ENCODE measurements at regions not wholly inside any gene's neighbourhood (a gene's known extent, or its start where the extent isn't known, plus 50 kb on each side); places are given as distances from the start of the nearest gene placed in this dataset.

DNA sequence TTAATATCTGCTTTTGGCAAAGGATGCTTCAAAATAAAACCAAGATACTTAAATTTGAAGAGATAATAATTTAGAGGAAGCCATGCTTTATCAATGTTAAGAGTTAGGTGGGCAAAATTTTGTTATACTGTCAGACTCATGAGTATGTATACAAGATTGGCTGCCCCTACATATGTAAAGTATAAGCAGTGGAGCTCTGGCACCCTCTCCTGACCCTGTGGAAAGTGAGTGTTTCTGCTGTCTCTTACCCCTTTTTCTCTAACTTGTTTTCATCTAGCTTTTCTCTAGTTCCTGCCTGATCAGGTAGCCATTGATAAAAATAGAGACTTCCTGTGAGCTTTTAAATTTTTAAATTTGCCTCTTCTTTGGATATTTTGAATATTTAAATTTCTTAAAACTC is 710.9 kb upstream of the SPRY2 start:
- TF ChIP-seq POLR2A (IDR thresholded peaks at IDR 0.05; ENCODE audit: low read depth, low read length) (no peak), FOS (IDR thresholded peaks at IDR 0.05; ENCODE audit: low read depth, low read length) (no peak), CEBPB (IDR thresholded peaks at IDR 0.05; ENCODE audit: low read depth, low read length) (no peak), MXI1 (IDR thresholded peaks at IDR 0.05; ENCODE audit: borderline replicate concordance, low read depth, low read length) (no peak), RCOR1 (IDR thresholded peaks at IDR 0.05; ENCODE audit: insufficient replicate concordance, low read length) (no peak), MAFK (IDR thresholded peaks at IDR 0.05; ENCODE audit: low read depth, low read length) (no peak), RFX5 (IDR thresholded peaks at IDR 0.05; ENCODE audit: low read depth, low read length) (no peak), MAZ (IDR thresholded peaks at IDR 0.05; ENCODE audit: borderline replicate concordance, low read depth, low read length) (no peak), RAD21 (IDR thresholded peaks at IDR 0.05; ENCODE audit: low read length) (no peak), SMC3 (IDR thresholded peaks at IDR 0.05; ENCODE audit: low read depth, low read length) (no peak), CHD1 (IDR thresholded peaks at IDR 0.05; ENCODE audit: low read depth, low read length) (no peak)
- TF ChIP-seq, protein P1, sequence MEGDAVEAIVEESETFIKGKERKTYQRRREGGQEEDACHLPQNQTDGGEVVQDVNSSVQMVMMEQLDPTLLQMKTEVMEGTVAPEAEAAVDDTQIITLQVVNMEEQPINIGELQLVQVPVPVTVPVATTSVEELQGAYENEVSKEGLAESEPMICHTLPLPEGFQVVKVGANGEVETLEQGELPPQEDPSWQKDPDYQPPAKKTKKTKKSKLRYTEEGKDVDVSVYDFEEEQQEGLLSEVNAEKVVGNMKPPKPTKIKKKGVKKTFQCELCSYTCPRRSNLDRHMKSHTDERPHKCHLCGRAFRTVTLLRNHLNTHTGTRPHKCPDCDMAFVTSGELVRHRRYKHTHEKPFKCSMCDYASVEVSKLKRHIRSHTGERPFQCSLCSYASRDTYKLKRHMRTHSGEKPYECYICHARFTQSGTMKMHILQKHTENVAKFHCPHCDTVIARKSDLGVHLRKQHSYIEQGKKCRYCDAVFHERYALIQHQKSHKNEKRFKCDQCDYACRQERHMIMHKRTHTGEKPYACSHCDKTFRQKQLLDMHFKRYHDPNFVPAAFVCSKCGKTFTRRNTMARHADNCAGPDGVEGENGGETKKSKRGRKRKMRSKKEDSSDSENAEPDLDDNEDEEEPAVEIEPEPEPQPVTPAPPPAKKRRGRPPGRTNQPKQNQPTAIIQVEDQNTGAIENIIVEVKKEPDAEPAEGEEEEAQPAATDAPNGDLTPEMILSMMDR (conservative IDR thresholded peaks at IDR 0.05; ENCODE audit: low read depth, low read length) = no peak
- TF ChIP-seq, protein P2, sequence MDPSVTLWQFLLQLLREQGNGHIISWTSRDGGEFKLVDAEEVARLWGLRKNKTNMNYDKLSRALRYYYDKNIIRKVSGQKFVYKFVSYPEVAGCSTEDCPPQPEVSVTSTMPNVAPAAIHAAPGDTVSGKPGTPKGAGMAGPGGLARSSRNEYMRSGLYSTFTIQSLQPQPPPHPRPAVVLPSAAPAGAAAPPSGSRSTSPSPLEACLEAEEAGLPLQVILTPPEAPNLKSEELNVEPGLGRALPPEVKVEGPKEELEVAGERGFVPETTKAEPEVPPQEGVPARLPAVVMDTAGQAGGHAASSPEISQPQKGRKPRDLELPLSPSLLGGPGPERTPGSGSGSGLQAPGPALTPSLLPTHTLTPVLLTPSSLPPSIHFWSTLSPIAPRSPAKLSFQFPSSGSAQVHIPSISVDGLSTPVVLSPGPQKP (IDR thresholded peaks at IDR 0.05; ENCODE audit: borderline replicate concordance, low read depth, low read length) = no peak
- TF ChIP-seq, protein P3, sequence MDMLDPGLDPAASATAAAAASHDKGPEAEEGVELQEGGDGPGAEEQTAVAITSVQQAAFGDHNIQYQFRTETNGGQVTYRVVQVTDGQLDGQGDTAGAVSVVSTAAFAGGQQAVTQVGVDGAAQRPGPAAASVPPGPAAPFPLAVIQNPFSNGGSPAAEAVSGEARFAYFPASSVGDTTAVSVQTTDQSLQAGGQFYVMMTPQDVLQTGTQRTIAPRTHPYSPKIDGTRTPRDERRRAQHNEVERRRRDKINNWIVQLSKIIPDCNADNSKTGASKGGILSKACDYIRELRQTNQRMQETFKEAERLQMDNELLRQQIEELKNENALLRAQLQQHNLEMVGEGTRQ (IDR thresholded peaks at IDR 0.05; ENCODE audit: low read depth, low read length) = no peak

All from IMR-90 (cell line).